ENCODE measurements at regions not wholly inside any gene's neighbourhood (a gene's known extent, or its start where the extent isn't known, plus 50 kb on each side); places are given as distances from the start of the nearest gene placed in this dataset.

- ATAC-seq (no peak), DNase-seq (no peak)
- TF ChIP-seq CTCF (IDR thresholded peaks at IDR 0.05), result no peak
- Histone ChIP-seq H3K4me1 (no peaks in the 10 kb centered on the region), H3K9me3 (peaks cover 0 to 14% of the 10 kb centered on the region in 2 donors), H3K27ac (no peak overlapping the region), H3K36me3 (no peaks in the 10 kb centered on the region), H3K4me3 (no peak overlapping the region), H3K27me3 (no peaks in the 10 kb centered on the region)
- intact Hi-C loops (cut with DNase I), result no loop called here
Observed at GRCh38 chr3:34934660-34935059, 704.7 kb upstream of the ARPP21 start.

GRCh38 chr3:34938784-34939183 lies 700.5 kb upstream of the ARPP21 start:
- TF ChIP-seq CTCF (IDR thresholded peaks at IDR 0.05), result no peak
- Histone ChIP-seq H3K9me3 (peaks cover 0 to 8% of the 10 kb centered on the region in 2 donors), H3K4me3 (no peak overlapping the region), H3K36me3 (no peaks in the 10 kb centered on the region), H3K27ac (no peak overlapping the region), H3K4me1 (no peaks in the 10 kb centered on the region), H3K27me3 (no peaks in the 10 kb centered on the region)
- no peak for DNase-seq
- no peak for ATAC-seq
- intact Hi-C loops (cut with DNase I), result no loop called here

- H3K4me3 ChIP-seq, result no peak overlapping the region
- intact Hi-C loops (cut with DNase I), result no loop called here
- no peaks in the 10 kb centered on the region for H3K27me3 ChIP-seq
- H3K4me1 ChIP-seq, result no peaks in the 10 kb centered on the region
- H3K36me3 ChIP-seq, result no peaks in the 10 kb centered on the region
- H3K9me3 ChIP-seq, result peaks cover 0 to 8% of the 10 kb centered on the region in 2 donors
- DNase-seq (no peak), ATAC-seq (no peak)
- no peak overlapping the region for H3K27ac ChIP-seq
- TF ChIP-seq CTCF (IDR thresholded peaks at IDR 0.05), result no peak
Observed at GRCh38 chr3:34942256-34942655, 697.1 kb upstream of the ARPP21 start.

- no peak overlapping the region for H3K27ac ChIP-seq
- peaks cover 0 to 4% of the 10 kb centered on the region in 2 donors for H3K9me3 ChIP-seq
- no peaks in the 10 kb centered on the region for H3K27me3 ChIP-seq
- no peaks in the 10 kb centered on the region for H3K4me1 ChIP-seq
- H3K36me3 ChIP-seq, result no peaks in the 10 kb centered on the region
- peak in 2 of 4 donors; percentile 24 to 37 for DNase-seq
- intact Hi-C loops (cut with DNase I), result no loop called here
- no peak overlapping the region for H3K4me3 ChIP-seq
- no peak for TF ChIP-seq CTCF (IDR thresholded peaks at IDR 0.05)
- no peak for ATAC-seq
Observed at GRCh38 chr3:34947834-34948233, 691.5 kb upstream of the ARPP21 start.

GRCh38 chr3:34948517-34948916 lies 690.8 kb upstream of the ARPP21 start:
- intact Hi-C loops (cut with DNase I), result no loop called here
- DNase-seq (peak in 1 of 4 donors; percentile 1), ATAC-seq (no peak)
- H3K9me3 ChIP-seq, result peaks cover 0 to 4% of the 10 kb centered on the region in 2 donors
- H3K27ac ChIP-seq, result no peak overlapping the region
- no peak for TF ChIP-seq CTCF (IDR thresholded peaks at IDR 0.05)
- no peak overlapping the region for H3K4me3 ChIP-seq
- H3K4me1 ChIP-seq, result no peaks in the 10 kb centered on the region
- H3K27me3 ChIP-seq, result no peaks in the 10 kb centered on the region
- H3K36me3 ChIP-seq, result no peaks in the 10 kb centered on the region

Data from left lung (tissue), 4 donors.